HL-60 (cell line): ENCODE measurements at regions not wholly inside any gene's neighbourhood (a gene's known extent, or its start where the extent isn't known, plus 50 kb on each side); places are given as distances from the start of the nearest gene placed in this dataset.

Experiments
- DNase-seq, 2 experiments: peaks; one replicate each; pipeline ENCODE4 v3.0.0-alpha.2; 2010 to 2020; ENCODE audit warnings: low read depth in 1 of 2, low spot score in 1 of 2
- H3K27ac ChIP-seq: fragments of 250-450 bp; sonication (Bioruptor Pico); replicated peaks from 2 replicates; pipeline ENCODE4 v1.5.1; 2020; ENCODE audit warnings: mild to moderate bottlenecking, moderate library complexity
- H3K27me3 ChIP-seq: fragments of 250-450 bp; sonication (Bioruptor Pico); 2 replicates; pipeline ENCODE4 v1.5.1; 2021; ENCODE audit warnings: mild to moderate bottlenecking, moderate library complexity; ENCODE audit not compliant: insufficient read depth, poor library complexity, severe bottlenecking
- H3K4me3 ChIP-seq: replicated peaks from 2 replicates; pipeline ENCODE4 v1.5.1; 2011; ENCODE audit warnings: mild to moderate bottlenecking, control low read depth, low read length; ENCODE audit not compliant: insufficient read depth
- GABPA ChIP-seq: IDR thresholded peaks from 2 replicates; pipeline ENCODE4 v1.6.1; 2012; ENCODE audit warnings: low read depth
- POLR2AphosphoS5 ChIP-seq: IDR thresholded peaks from 2 replicates; pipeline ENCODE4 v1.6.1; 2012; ENCODE audit warnings: low read depth
- SPI1 ChIP-seq: IDR thresholded peaks from 2 replicates; pipeline ENCODE4 v1.6.1; 2012; ENCODE audit warnings: low read depth, mild to moderate bottlenecking, borderline replicate concordance
- TF ChIP-seq, protein P1 (sequence below): IDR thresholded peaks from one replicate; pipeline ENCODE4 v1.5.1; 2011; ENCODE audit warnings: low read length, control low read depth, inconsistent platforms; ENCODE audit not compliant: insufficient read depth
- TF ChIP-seq, protein P2 (sequence below): IDR thresholded peaks from 2 replicates; pipeline ENCODE4 v1.6.1; 2012; ENCODE audit warnings: low read depth; ENCODE audit not compliant: insufficient replicate concordance

DNA sequence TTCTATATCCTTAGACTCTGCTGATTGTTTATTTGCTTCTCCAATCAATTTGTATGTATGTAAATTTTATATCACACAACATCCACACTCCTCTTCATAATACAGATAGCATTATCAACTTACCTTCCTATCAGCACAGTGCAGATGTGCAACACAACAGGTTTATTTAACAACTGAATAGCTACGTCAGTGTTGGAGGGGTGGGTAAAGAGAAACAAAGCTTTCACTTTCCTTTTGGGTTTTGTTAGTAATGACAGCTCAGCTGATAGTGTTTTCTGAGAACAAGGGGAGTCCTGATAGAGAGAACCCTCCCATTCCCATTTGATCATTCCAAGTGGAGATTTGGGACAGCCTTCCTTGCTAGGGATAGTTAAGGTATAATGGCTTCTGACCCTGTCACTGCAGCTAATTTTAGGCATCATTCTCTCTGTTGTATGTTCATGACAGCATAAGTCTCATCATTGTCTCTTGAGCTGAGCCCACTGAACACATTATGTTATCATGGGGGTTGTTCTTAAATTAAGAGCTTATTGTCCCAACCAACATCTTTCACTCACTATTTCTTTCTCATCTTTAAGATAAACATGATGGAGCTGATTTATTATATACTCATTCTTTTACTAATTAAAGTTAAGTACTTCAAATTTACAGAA lies 227.7 kb downstream of the GPD2 start:
- TF ChIP-seq GABPA = no peak
- TF ChIP-seq, protein P1, sequence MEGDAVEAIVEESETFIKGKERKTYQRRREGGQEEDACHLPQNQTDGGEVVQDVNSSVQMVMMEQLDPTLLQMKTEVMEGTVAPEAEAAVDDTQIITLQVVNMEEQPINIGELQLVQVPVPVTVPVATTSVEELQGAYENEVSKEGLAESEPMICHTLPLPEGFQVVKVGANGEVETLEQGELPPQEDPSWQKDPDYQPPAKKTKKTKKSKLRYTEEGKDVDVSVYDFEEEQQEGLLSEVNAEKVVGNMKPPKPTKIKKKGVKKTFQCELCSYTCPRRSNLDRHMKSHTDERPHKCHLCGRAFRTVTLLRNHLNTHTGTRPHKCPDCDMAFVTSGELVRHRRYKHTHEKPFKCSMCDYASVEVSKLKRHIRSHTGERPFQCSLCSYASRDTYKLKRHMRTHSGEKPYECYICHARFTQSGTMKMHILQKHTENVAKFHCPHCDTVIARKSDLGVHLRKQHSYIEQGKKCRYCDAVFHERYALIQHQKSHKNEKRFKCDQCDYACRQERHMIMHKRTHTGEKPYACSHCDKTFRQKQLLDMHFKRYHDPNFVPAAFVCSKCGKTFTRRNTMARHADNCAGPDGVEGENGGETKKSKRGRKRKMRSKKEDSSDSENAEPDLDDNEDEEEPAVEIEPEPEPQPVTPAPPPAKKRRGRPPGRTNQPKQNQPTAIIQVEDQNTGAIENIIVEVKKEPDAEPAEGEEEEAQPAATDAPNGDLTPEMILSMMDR = no peak
- TF ChIP-seq, protein P2, sequence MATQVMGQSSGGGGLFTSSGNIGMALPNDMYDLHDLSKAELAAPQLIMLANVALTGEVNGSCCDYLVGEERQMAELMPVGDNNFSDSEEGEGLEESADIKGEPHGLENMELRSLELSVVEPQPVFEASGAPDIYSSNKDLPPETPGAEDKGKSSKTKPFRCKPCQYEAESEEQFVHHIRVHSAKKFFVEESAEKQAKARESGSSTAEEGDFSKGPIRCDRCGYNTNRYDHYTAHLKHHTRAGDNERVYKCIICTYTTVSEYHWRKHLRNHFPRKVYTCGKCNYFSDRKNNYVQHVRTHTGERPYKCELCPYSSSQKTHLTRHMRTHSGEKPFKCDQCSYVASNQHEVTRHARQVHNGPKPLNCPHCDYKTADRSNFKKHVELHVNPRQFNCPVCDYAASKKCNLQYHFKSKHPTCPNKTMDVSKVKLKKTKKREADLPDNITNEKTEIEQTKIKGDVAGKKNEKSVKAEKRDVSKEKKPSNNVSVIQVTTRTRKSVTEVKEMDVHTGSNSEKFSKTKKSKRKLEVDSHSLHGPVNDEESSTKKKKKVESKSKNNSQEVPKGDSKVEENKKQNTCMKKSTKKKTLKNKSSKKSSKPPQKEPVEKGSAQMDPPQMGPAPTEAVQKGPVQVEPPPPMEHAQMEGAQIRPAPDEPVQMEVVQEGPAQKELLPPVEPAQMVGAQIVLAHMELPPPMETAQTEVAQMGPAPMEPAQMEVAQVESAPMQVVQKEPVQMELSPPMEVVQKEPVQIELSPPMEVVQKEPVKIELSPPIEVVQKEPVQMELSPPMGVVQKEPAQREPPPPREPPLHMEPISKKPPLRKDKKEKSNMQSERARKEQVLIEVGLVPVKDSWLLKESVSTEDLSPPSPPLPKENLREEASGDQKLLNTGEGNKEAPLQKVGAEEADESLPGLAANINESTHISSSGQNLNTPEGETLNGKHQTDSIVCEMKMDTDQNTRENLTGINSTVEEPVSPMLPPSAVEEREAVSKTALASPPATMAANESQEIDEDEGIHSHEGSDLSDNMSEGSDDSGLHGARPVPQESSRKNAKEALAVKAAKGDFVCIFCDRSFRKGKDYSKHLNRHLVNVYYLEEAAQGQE = no peak
- TF ChIP-seq POLR2AphosphoS5 = no peak
- TF ChIP-seq SPI1 = no peak
- DNase-seq = no peak

DNA sequence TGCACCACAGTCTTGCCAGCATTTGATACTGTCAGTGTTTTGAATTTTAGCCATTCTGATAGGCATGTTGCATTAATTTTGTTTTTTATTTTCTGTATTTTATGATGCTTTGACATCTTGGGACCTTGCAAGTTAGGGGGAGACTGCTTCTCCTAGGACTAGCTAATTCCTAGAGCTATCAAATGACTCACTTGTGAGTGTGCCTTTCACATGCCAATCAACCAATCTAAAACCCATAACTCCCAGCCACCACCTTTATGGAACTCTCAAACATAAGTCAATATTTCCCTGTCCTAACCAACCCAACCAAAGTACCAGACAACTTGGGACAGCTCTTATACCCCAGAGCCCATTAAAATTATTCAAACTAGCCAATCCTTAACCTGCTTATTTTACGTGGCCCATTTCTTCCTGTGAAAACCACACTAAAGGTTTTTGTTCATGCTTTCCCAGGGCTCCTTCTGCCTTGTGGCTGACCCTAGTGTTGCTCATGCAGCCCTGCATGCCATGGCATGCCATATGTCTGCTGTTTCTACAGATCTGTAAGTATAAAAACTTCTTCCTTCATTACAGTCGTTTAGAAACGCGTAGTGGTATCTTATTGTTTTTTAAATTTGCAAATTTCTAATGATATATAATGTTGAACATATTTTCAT lies 230.1 kb downstream of the GPD2 start:
- Histone ChIP-seq H3K4me3 (no peak overlapping the region), H3K27ac (no peak overlapping the region), H3K27me3 (no peaks in the 10 kb centered on the region)
- no peak for TF ChIP-seq POLR2AphosphoS5
- TF ChIP-seq, protein P1 = no peak
- no peak for TF ChIP-seq GABPA
- no peak for TF ChIP-seq SPI1
- TF ChIP-seq, protein P2 = no peak
- no peak for DNase-seq

More for the DNA sequence above, 227.7 kb downstream of the GPD2 start:
- no peak overlapping the region for H3K27ac ChIP-seq
- H3K27me3 ChIP-seq = no peaks in the 10 kb centered on the region
- no peak overlapping the region for H3K4me3 ChIP-seq

DNA sequence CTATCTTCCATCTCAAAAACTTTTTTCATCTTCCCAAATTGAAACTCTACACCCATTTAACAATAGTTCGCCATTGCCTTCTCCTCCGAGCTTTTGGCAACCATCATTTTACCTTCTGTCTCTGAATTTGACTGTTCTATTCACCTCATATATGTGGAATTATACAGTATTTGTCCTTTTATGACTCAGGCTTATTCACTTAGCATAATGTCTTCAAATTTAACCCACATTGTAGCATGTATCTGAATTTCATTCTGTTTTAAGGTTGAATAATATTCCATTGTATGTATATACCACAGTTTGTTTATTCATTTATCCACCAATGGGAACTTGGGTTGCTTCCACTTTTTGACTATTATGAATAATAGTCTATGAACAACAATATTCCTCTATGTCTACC lies 233.9 kb downstream of the GPD2 start:
- TF ChIP-seq, protein P1 = no peak
- TF ChIP-seq, protein P2 = no peak
- no peak for TF ChIP-seq GABPA
- TF ChIP-seq POLR2AphosphoS5 = no peak
- TF ChIP-seq SPI1 = no peak
- no peak overlapping the region for H3K27ac ChIP-seq
- no peaks in the 10 kb centered on the region for H3K27me3 ChIP-seq
- H3K4me3 ChIP-seq = no peak overlapping the region
- no peak for DNase-seq
